ENCODE measurements at regions not wholly inside any gene's neighbourhood (a gene's known extent, or its start where the extent isn't known, plus 50 kb on each side); places are given as distances from the start of the nearest gene placed in this dataset.

DNA sequence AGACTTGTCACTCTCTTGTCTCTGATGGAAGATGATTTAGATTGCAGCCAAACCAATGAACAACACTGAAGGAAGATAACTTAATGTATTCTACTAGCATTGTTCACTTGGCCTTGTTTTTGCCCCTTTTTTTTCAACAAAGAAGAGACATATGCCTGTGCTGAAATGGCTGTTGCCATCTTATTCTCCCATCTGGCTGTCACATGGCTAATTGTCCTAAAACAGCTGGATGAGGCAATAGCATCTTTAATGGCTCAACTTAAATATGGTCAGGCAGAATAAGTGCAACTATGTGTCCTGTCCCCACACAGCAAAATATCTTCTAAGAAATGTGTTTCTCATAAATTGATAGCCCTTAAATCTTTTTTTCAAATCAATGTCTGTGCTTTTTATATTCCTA lies 576.9 kb downstream of the TUSC7 start:
- no peaks in the 10 kb centered on the region for H3K36me3 Mint-ChIP-seq
- no peaks in the 10 kb centered on the region for H3K4me1 Mint-ChIP-seq (ENCODE audit: unreplicated experiment)
- no peaks in the 10 kb centered on the region for H3K9me3 Mint-ChIP-seq
- TF ChIP-seq CTCF (conservative IDR thresholded peaks at IDR 0.05) = no peak
- H3K27me3 Mint-ChIP-seq = no peaks in the 10 kb centered on the region
- no peak overlapping the region for H3K27ac Mint-ChIP-seq
- H3K4me3 Mint-ChIP-seq = no peak overlapping the region
- no peak for DNase-seq (ENCODE audit: extremely low spot score, unreplicated experiment)

GRCh38 chr3:117287602-117288001 lies 578.0 kb downstream of the TUSC7 start:
- TF ChIP-seq CTCF (conservative IDR thresholded peaks at IDR 0.05) = no peak
- Mint-ChIP-seq H3K4me3 (no peak overlapping the region), H3K27ac (no peak overlapping the region)

DNA sequence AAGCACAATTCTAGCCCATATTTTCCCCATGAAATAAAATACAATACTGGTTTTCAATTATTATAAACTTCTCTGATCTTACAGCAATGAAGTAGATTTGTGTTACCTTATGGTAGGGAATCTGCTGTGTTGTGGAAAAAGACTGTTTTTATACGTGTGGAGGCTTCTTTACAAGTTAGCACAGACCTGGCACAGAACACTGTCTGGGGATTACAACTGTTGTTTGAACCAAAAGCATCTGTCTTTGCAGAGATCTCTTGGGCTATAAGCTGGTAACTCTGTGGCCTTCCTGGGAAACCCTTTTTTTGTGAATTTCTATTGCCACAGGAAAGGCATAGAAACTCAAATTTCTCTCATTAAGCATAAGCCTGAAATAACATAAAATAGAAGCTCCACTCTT lies 581.9 kb downstream of the TUSC7 start:
- Mint-ChIP-seq H3K4me1 (ENCODE audit: unreplicated experiment) (no peaks in the 10 kb centered on the region), H3K27me3 (no peaks in the 10 kb centered on the region), H3K36me3 (no peaks in the 10 kb centered on the region), H3K9me3 (no peaks in the 10 kb centered on the region), H3K4me3 (no peak overlapping the region), H3K27ac (no peak overlapping the region)
- DNase-seq (ENCODE audit: extremely low spot score, unreplicated experiment) = no peak
- TF ChIP-seq CTCF (conservative IDR thresholded peaks at IDR 0.05) = no peak

More at GRCh38 chr3:117287602-117288001, 578.0 kb downstream of the TUSC7 start:
- DNase-seq (ENCODE audit: extremely low spot score, unreplicated experiment) = no peak
- no peaks in the 10 kb centered on the region for H3K36me3 Mint-ChIP-seq
- no peaks in the 10 kb centered on the region for H3K27me3 Mint-ChIP-seq
- no peaks in the 10 kb centered on the region for H3K9me3 Mint-ChIP-seq
- no peaks in the 10 kb centered on the region for H3K4me1 Mint-ChIP-seq (ENCODE audit: unreplicated experiment)

- no peak for DNase-seq (ENCODE audit: extremely low spot score, unreplicated experiment)
- H3K27me3 Mint-ChIP-seq = no peaks in the 10 kb centered on the region
- no peaks in the 10 kb centered on the region for H3K36me3 Mint-ChIP-seq
- no peaks in the 10 kb centered on the region for H3K9me3 Mint-ChIP-seq
- no peak for TF ChIP-seq CTCF (conservative IDR thresholded peaks at IDR 0.05)
- peaks cover 3% of the 10 kb centered on the region for H3K4me1 Mint-ChIP-seq (ENCODE audit: unreplicated experiment)
- no peak overlapping the region for H3K27ac Mint-ChIP-seq
- no peak overlapping the region for H3K4me3 Mint-ChIP-seq
Measured at GRCh38 chr3:117297065-117297464, 587.5 kb downstream of the TUSC7 start.

DNA sequence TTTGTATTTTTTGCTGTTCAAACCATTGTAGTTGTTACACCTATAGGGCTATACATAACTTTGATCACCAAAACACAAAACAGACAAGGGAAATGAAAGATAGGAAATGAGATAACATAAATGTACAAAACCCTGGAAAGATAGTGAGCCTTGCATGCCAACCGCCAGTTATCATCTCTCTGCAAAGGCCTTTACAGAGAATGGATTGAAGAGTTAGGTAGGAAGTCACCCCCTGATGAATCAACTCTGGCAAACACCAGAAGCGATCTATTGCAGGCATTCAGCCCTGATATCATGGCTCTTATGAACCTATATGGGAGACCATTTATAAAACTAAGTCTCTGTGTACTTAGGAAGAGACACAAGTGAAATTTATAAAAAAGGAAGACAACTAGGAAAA lies 588.0 kb downstream of the TUSC7 start:
- H3K4me1 Mint-ChIP-seq (ENCODE audit: unreplicated experiment) = peaks cover 3% of the 10 kb centered on the region
- no peak overlapping the region for H3K4me3 Mint-ChIP-seq
- no peaks in the 10 kb centered on the region for H3K9me3 Mint-ChIP-seq
- H3K27ac Mint-ChIP-seq = no peak overlapping the region
- TF ChIP-seq CTCF (conservative IDR thresholded peaks at IDR 0.05) = no peak
- no peak for DNase-seq (ENCODE audit: extremely low spot score, unreplicated experiment)
- H3K27me3 Mint-ChIP-seq = no peaks in the 10 kb centered on the region
- H3K36me3 Mint-ChIP-seq = no peaks in the 10 kb centered on the region

DNA sequence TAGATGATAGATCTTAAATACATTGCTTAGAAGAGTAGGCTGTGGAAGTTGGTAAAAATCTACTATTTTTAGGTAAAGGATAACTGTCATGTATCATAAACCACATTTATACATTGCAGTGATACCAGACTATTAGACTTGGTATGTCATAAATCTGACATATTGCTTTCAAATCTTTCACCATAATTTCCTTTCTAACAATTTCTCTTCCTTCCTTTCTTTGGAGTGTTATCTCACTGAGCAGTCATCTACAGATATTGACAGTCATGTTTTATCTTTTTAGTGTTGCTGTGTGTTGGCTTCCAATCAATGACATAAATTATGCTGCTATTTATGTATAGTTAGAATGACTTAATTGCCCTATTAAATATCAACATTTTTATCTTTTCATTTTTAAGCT lies 588.7 kb downstream of the TUSC7 start:
- no peaks in the 10 kb centered on the region for H3K9me3 Mint-ChIP-seq
- no peaks in the 10 kb centered on the region for H3K27me3 Mint-ChIP-seq
- H3K4me1 Mint-ChIP-seq (ENCODE audit: unreplicated experiment) = peaks cover 3% of the 10 kb centered on the region
- H3K4me3 Mint-ChIP-seq = no peak overlapping the region
- no peak overlapping the region for H3K27ac Mint-ChIP-seq
- DNase-seq (ENCODE audit: extremely low spot score, unreplicated experiment) = no peak
- no peaks in the 10 kb centered on the region for H3K36me3 Mint-ChIP-seq
- no peak for TF ChIP-seq CTCF (conservative IDR thresholded peaks at IDR 0.05)

Data from type B pancreatic cell (in vitro differentiated cells).